ENCODE measurements at regions not wholly inside any gene's neighbourhood (a gene's known extent, or its start where the extent isn't known, plus 50 kb on each side); places are given as distances from the start of the nearest gene placed in this dataset.
A peak's percentile ranks its signal among the peaks of the same experiment; 100 is the strongest.

GRCh38 chr12:130263025-130263424 is 74.7 kb upstream of the PIWIL1 start:
- Histone ChIP-seq H3K27me3 (ENCODE audit: control insufficient read depth, insufficient read depth, low read length) (peaks cover 8% of the 10 kb centered on the region), H3K9me3 (ENCODE audit: control insufficient read depth, low read depth, low read length) (no peaks in the 10 kb centered on the region), H3K4me3 (ENCODE audit: low read length) (no peak overlapping the region), H3K9ac (ENCODE audit: low read length) (no peak overlapping the region), H3K4me1 (ENCODE audit: control insufficient read depth, low read depth, low read length) (no peaks in the 10 kb centered on the region), H3K36me3 (ENCODE audit: control insufficient read depth, low read depth, low read length) (no peaks in the 10 kb centered on the region), H3K27ac (ENCODE audit: low read length) (no peak overlapping the region)

- Histone ChIP-seq H3K4me3 (ENCODE audit: low read length) (no peak overlapping the region), H3K9me3 (ENCODE audit: control insufficient read depth, low read depth, low read length) (no peaks in the 10 kb centered on the region), H3K36me3 (ENCODE audit: control insufficient read depth, low read depth, low read length) (no peaks in the 10 kb centered on the region), H3K9ac (ENCODE audit: low read length) (no peak overlapping the region), H3K4me1 (ENCODE audit: control insufficient read depth, low read depth, low read length) (no peaks in the 10 kb centered on the region), H3K27me3 (ENCODE audit: control insufficient read depth, insufficient read depth, low read length) (peaks cover 8% of the 10 kb centered on the region), H3K27ac (ENCODE audit: low read length) (no peak overlapping the region)
Observed at GRCh38 chr12:130263996-130264395, 73.7 kb upstream of the PIWIL1 start.

GRCh38 chr12:130266751-130267150 is 70.9 kb upstream of the PIWIL1 start:
- no peak overlapping the region for H3K9ac ChIP-seq (ENCODE audit: low read length)
- H3K36me3 ChIP-seq (ENCODE audit: control insufficient read depth, low read depth, low read length), result no peaks in the 10 kb centered on the region
- no peak overlapping the region for H3K4me3 ChIP-seq (ENCODE audit: low read length)
- H3K9me3 ChIP-seq (ENCODE audit: control insufficient read depth, low read depth, low read length), result no peaks in the 10 kb centered on the region
- H3K4me1 ChIP-seq (ENCODE audit: control insufficient read depth, low read depth, low read length), result no peaks in the 10 kb centered on the region
- H3K27me3 ChIP-seq (ENCODE audit: control insufficient read depth, insufficient read depth, low read length), result peaks cover 8% of the 10 kb centered on the region
- H3K27ac ChIP-seq (ENCODE audit: low read length), result no peak overlapping the region

- H3K27ac ChIP-seq (ENCODE audit: low read length), result no peak overlapping the region
- no peak overlapping the region for H3K9ac ChIP-seq (ENCODE audit: low read length)
- no peaks in the 10 kb centered on the region for H3K36me3 ChIP-seq (ENCODE audit: control insufficient read depth, low read depth, low read length)
- no peak overlapping the region for H3K4me3 ChIP-seq (ENCODE audit: low read length)
- H3K9me3 ChIP-seq (ENCODE audit: control insufficient read depth, low read depth, low read length), result peaks cover 10% of the 10 kb centered on the region
- H3K4me1 ChIP-seq (ENCODE audit: control insufficient read depth, low read depth, low read length), result no peaks in the 10 kb centered on the region
- H3K27me3 ChIP-seq (ENCODE audit: control insufficient read depth, insufficient read depth, low read length), result no peaks in the 10 kb centered on the region
Observed at GRCh38 chr12:130280231-130280630, 57.5 kb upstream of the PIWIL1 start.

GRCh38 chr12:130280742-130281141 is 56.9 kb upstream of the PIWIL1 start:
- Histone ChIP-seq H3K36me3 (ENCODE audit: control insufficient read depth, low read depth, low read length) (no peaks in the 10 kb centered on the region), H3K4me3 (ENCODE audit: low read length) (no peak overlapping the region), H3K27ac (ENCODE audit: low read length) (no peak overlapping the region), H3K27me3 (ENCODE audit: control insufficient read depth, insufficient read depth, low read length) (no peaks in the 10 kb centered on the region), H3K4me1 (ENCODE audit: control insufficient read depth, low read depth, low read length) (no peaks in the 10 kb centered on the region), H3K9ac (ENCODE audit: low read length) (no peak overlapping the region), H3K9me3 (ENCODE audit: control insufficient read depth, low read depth, low read length) (peaks cover 10% of the 10 kb centered on the region)

- H3K4me1 ChIP-seq (ENCODE audit: control insufficient read depth, low read depth, low read length), result no peaks in the 10 kb centered on the region
- no peak overlapping the region for H3K27ac ChIP-seq (ENCODE audit: low read length)
- H3K36me3 ChIP-seq (ENCODE audit: control insufficient read depth, low read depth, low read length), result no peaks in the 10 kb centered on the region
- peaks cover 10% of the 10 kb centered on the region for H3K9me3 ChIP-seq (ENCODE audit: control insufficient read depth, low read depth, low read length)
- no peaks in the 10 kb centered on the region for H3K27me3 ChIP-seq (ENCODE audit: control insufficient read depth, insufficient read depth, low read length)
- H3K4me3 ChIP-seq (ENCODE audit: low read length), result peak overlapping the region; percentile 4
- H3K9ac ChIP-seq (ENCODE audit: low read length), result no peak overlapping the region
Observed at GRCh38 chr12:130281153-130281799, 56.4 kb upstream of the PIWIL1 start.

GRCh38 chr12:130286041-130286440 is 51.6 kb upstream of the PIWIL1 start:
- Histone ChIP-seq H3K4me1 (ENCODE audit: control insufficient read depth, low read depth, low read length) (no peaks in the 10 kb centered on the region), H3K4me3 (ENCODE audit: low read length) (no peak overlapping the region), H3K9ac (ENCODE audit: low read length) (no peak overlapping the region)

GRCh38 chr12:130286741-130287440 is 50.8 kb upstream of the PIWIL1 start:
- Histone ChIP-seq H3K4me3 (ENCODE audit: low read length) (no peak overlapping the region), H3K27ac (ENCODE audit: low read length) (no peak overlapping the region)

More at GRCh38 chr12:130286041-130286440, 51.6 kb upstream of the PIWIL1 start:
- Histone ChIP-seq H3K9me3 (ENCODE audit: control insufficient read depth, low read depth, low read length) (peaks cover 14% of the 10 kb centered on the region), H3K27me3 (ENCODE audit: control insufficient read depth, insufficient read depth, low read length) (no peaks in the 10 kb centered on the region), H3K27ac (ENCODE audit: low read length) (no peak overlapping the region), H3K36me3 (ENCODE audit: control insufficient read depth, low read depth, low read length) (no peaks in the 10 kb centered on the region)

More at GRCh38 chr12:130286741-130287440, 50.8 kb upstream of the PIWIL1 start:
- Histone ChIP-seq H3K36me3 (ENCODE audit: control insufficient read depth, low read depth, low read length) (no peaks in the 10 kb centered on the region), H3K27me3 (ENCODE audit: control insufficient read depth, insufficient read depth, low read length) (no peaks in the 10 kb centered on the region), H3K4me1 (ENCODE audit: control insufficient read depth, low read depth, low read length) (no peaks in the 10 kb centered on the region), H3K9me3 (ENCODE audit: control insufficient read depth, low read depth, low read length) (peaks cover 17% of the 10 kb centered on the region), H3K9ac (ENCODE audit: low read length) (no peak overlapping the region)

Data from iPS-18a (cell line).